ENCODE measurements at regions not wholly inside any gene's neighbourhood (a gene's known extent, or its start where the extent isn't known, plus 50 kb on each side); places are given as distances from the start of the nearest gene placed in this dataset.

DNA sequence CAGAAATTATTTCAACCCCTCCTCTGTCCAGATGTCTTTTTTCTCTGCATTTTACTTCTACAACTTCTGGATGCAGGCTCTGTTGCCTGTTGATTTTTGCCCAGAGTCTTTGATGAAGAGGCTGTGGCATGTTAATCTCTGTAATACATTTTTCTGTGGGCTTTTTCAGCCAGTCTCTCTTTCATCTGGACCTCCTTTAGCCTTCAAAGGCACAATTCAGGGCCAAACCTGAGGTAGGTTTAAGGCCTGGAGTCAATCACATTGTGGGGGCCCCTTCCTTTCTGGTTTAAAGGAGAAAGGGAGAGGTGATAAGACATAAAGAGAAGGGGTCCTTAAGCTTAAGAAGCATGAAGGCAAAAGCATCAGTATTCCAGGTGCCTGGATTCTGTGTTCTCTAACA lies 553.7 kb downstream of the FLRT2 start:
- peak overlapping the region; percentile 44; the same call in 1 of the 2 replicates for H3K27ac ChIP-seq (ENCODE audit: low read length)
- H3K4me3 ChIP-seq (ENCODE audit: low read length): no peak overlapping the region

DNA sequence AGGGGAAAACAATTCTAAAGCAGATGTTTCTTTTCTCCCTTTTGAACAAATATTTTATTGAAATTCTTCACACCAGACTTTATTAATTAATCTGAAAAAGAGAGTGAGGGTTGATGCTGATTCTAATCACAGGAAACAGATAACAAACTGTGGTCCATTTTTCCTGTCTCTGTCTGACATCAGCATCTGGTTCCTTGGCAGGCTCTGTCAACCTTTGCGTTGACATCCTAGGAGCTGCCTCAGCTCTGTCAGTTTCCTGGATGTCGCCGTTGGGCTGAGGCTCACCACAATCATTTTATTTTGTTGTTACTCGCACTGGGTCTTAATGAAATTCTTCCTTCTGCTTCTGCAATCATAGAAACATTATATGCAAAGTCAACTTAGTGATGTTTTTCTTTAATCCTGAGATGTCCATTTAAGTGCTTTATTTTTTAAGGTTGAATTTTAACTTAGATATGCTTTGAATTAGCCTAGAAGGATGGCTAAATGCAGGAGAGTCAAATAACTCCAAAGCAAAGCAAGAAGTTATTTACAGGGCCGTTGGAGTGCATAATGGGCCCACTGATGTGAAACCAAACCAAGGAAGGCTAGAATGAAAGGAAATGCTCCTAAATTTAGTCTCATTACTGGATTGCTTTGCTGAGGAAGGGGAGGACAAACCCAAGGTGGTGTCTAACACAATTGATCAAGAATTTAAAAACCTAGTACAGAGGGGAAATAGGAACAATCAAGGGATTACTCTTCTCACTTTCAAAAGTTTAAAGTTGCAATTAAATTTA lies 542.4 kb downstream of the FLRT2 start:
- Histone ChIP-seq H3K4me3 (ENCODE audit: low read length) (no peak overlapping the region), H3K36me3 (replicated peaks; ENCODE audit: insufficient read depth, low read length) (no peaks in the 10 kb centered on the region), H3K4me1 (ENCODE audit: low read length) (no peaks in the 10 kb centered on the region), H3F3A (ENCODE audit: insufficient read depth, low read length) (no peaks in the 10 kb centered on the region), H3K9me3 (replicated peaks; ENCODE audit: insufficient read depth, low read length) (no peaks in the 10 kb centered on the region), H2AFZ (ENCODE audit: low read length) (no peak overlapping the region), H3K9me2 (replicated peaks; ENCODE audit: insufficient read depth, low read length) (no peaks in the 10 kb centered on the region), H3K79me2 (ENCODE audit: low read length) (no peaks in the 10 kb centered on the region), H3K9ac (ENCODE audit: low read length) (no peak overlapping the region), H3K27ac (ENCODE audit: low read length) (no peak overlapping the region), H3K27me3 (replicated peaks; ENCODE audit: insufficient read depth, low read length) (no peaks in the 10 kb centered on the region), H4K20me1 (ENCODE audit: insufficient read depth, low read length) (no peaks in the 10 kb centered on the region), H3K4me2 (ENCODE audit: low read depth, low read length) (no peak overlapping the region)
- no peak for DNase-seq
- TF ChIP-seq, protein P1, sequence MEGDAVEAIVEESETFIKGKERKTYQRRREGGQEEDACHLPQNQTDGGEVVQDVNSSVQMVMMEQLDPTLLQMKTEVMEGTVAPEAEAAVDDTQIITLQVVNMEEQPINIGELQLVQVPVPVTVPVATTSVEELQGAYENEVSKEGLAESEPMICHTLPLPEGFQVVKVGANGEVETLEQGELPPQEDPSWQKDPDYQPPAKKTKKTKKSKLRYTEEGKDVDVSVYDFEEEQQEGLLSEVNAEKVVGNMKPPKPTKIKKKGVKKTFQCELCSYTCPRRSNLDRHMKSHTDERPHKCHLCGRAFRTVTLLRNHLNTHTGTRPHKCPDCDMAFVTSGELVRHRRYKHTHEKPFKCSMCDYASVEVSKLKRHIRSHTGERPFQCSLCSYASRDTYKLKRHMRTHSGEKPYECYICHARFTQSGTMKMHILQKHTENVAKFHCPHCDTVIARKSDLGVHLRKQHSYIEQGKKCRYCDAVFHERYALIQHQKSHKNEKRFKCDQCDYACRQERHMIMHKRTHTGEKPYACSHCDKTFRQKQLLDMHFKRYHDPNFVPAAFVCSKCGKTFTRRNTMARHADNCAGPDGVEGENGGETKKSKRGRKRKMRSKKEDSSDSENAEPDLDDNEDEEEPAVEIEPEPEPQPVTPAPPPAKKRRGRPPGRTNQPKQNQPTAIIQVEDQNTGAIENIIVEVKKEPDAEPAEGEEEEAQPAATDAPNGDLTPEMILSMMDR (IDR thresholded peaks at IDR 0.05; ENCODE audit: low read length): no peak
- no peak for TF ChIP-seq EZH2 (optimal IDR thresholded peaks at IDR 0.05; ENCODE audit: low read depth, low read length)

More for the DNA sequence above, 553.7 kb downstream of the FLRT2 start:
- DNase-seq: no peak
- H3K36me3 ChIP-seq (replicated peaks; ENCODE audit: insufficient read depth, low read length): no peaks in the 10 kb centered on the region
- no peaks in the 10 kb centered on the region for H3K79me2 ChIP-seq (ENCODE audit: low read length)
- no peaks in the 10 kb centered on the region for H3K9me2 ChIP-seq (replicated peaks; ENCODE audit: insufficient read depth, low read length)
- H3K4me2 ChIP-seq (ENCODE audit: low read depth, low read length): 0 out of 2 replicates have a peak overlapping the region, but pooled peaks have one; percentile 12
- H4K20me1 ChIP-seq (ENCODE audit: insufficient read depth, low read length): no peaks in the 10 kb centered on the region
- H3K27me3 ChIP-seq (replicated peaks; ENCODE audit: insufficient read depth, low read length): no peaks in the 10 kb centered on the region
- peaks cover 33% of the 10 kb centered on the region for H3K4me1 ChIP-seq (ENCODE audit: low read length)
- no peak overlapping the region; the same call in 1 of the 2 replicates for H3K9ac ChIP-seq (ENCODE audit: low read length)
- H3K9me3 ChIP-seq (replicated peaks; ENCODE audit: insufficient read depth, low read length): no peaks in the 10 kb centered on the region
- TF ChIP-seq EZH2 (optimal IDR thresholded peaks at IDR 0.05; ENCODE audit: low read depth, low read length): no peak
- no peak for TF ChIP-seq EZH2phosphoT487 (IDR thresholded peaks at IDR 0.05; ENCODE audit: low read length)
- TF ChIP-seq, protein P1 (IDR thresholded peaks at IDR 0.05; ENCODE audit: low read length): no peak
- H2AFZ ChIP-seq (ENCODE audit: low read length): no peak overlapping the region
- H3F3A ChIP-seq (ENCODE audit: insufficient read depth, low read length): no peaks in the 10 kb centered on the region; the same call in none of the 2 replicates

DNA sequence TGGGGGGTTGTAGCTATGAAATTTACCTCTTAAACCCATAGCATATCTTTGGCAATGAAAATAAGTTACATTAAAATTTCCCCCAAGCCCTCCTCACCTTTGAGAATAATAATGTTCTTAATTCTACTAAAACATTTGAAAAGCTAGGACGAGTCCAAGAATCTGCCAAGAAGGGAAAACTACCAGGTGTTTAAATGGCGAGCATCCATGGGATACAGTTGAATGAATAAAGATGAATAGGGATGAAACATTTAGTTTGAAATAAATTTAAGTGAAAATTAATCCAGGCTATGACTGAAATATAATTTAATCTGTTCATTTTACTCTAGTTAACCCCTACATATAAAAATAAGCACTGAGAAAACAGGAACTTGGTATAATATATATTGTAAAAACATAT lies 536.7 kb downstream of the FLRT2 start:
- H2AFZ ChIP-seq (ENCODE audit: low read length): no peak overlapping the region
- H4K20me1 ChIP-seq (ENCODE audit: insufficient read depth, low read length): no peaks in the 10 kb centered on the region
- no peak overlapping the region for H3K4me2 ChIP-seq (ENCODE audit: low read depth, low read length)
- H3K4me3 ChIP-seq (ENCODE audit: low read length): no peak overlapping the region
- TF ChIP-seq, protein P1 (IDR thresholded peaks at IDR 0.05; ENCODE audit: low read length): no peak
- TF ChIP-seq EZH2phosphoT487 (IDR thresholded peaks at IDR 0.05; ENCODE audit: low read length) (no peak), EZH2 (optimal IDR thresholded peaks at IDR 0.05; ENCODE audit: low read depth, low read length) (no peak)
- H3K4me1 ChIP-seq (ENCODE audit: low read length): peaks cover 5% of the 10 kb centered on the region; the same call in 1 of the 2 replicates
- no peaks in the 10 kb centered on the region for H3K9me3 ChIP-seq (replicated peaks; ENCODE audit: insufficient read depth, low read length)
- H3K9ac ChIP-seq (ENCODE audit: low read length): no peak overlapping the region
- no peaks in the 10 kb centered on the region for H3K79me2 ChIP-seq (ENCODE audit: low read length)
- no peaks in the 10 kb centered on the region for H3K9me2 ChIP-seq (replicated peaks; ENCODE audit: insufficient read depth, low read length)
- no peaks in the 10 kb centered on the region for H3K36me3 ChIP-seq (replicated peaks; ENCODE audit: insufficient read depth, low read length)
- no peaks in the 10 kb centered on the region for H3F3A ChIP-seq (ENCODE audit: insufficient read depth, low read length)
- DNase-seq: no peak
- no peak overlapping the region for H3K27ac ChIP-seq (ENCODE audit: low read length)
- H3K27me3 ChIP-seq (replicated peaks; ENCODE audit: insufficient read depth, low read length): no peaks in the 10 kb centered on the region
